Body of pancreas (tissue), 4 donors: ENCODE measurements at regions not wholly inside any gene's neighbourhood (a gene's known extent, or its start where the extent isn't known, plus 50 kb on each side); places are given as distances from the start of the nearest gene placed in this dataset.

Experiments used
- CTCF ChIP-seq, 7 experiments: fragments of 450-650 bp in 4 of 7; fragments of 200-600 bp in 3 of 7; sonication (generic) in 3 of 7; IDR thresholded peaks; one replicate each; pipeline ENCODE4 v1.5.1; 2016 to 2019; ENCODE audit warnings: antibody characterized with exemption in 7 of 7
- POLR2A ChIP-seq, 3 donors: fragments of 450-650 bp; IDR thresholded peaks; one replicate each; pipeline ENCODE4 v1.6.1; 2016; ENCODE audit warnings: antibody characterized with exemption in 3 of 3, mild to moderate bottlenecking in 2 of 3

GRCh38 chr12:91482231-91482630 lies 299.6 kb upstream of the DCN start:
- TF ChIP-seq CTCF (IDR thresholded peaks at IDR 0.05) (no peak), POLR2A (IDR thresholded peaks at IDR 0.05) (no peak)
